ENCODE measurements at regions not wholly inside any gene's neighbourhood (a gene's known extent, or its start where the extent isn't known, plus 50 kb on each side); places are given as distances from the start of the nearest gene placed in this dataset.

GRCh38 chr7:28266402-28266801, 85.8 kb upstream of the JAZF1 start:
- Histone ChIP-seq H2AFZ (ENCODE audit: low read length) (no peak overlapping the region), H3K23ac (ENCODE audit: insufficient read length) (no peak overlapping the region), H3K18ac (ENCODE audit: extremely low read depth, low read length) (no peak overlapping the region), H4K20me1 (replicated peaks in 1 of 2; ENCODE audit: control insufficient read depth in 1 of 2, insufficient read depth in 2 of 2, low read length in 2 of 2) (no peaks in the 10 kb centered on the region), H3K56ac (replicated peaks; ENCODE audit: insufficient read length, low read depth, low read length) (no peak overlapping the region), H4K5ac (ENCODE audit: insufficient read length, low read depth, low read length) (no peak overlapping the region), H2BK15ac (ENCODE audit: low read length) (no peak overlapping the region), H4K8ac (ENCODE audit: extremely low read depth, insufficient read depth, low read length) (no peak overlapping the region), H3K4me3 (ENCODE audit: extremely low read depth in 1 of 4, insufficient read depth in 2 of 4, low read depth in 3 of 4, low read length in 4 of 4) (no peak overlapping the region), H3K14ac (ENCODE audit: insufficient read length) (no peak overlapping the region), H3K27ac (ENCODE audit: low read depth, low read length) (no peak overlapping the region), H3K79me1 (ENCODE audit: low read depth, low read length) (no peaks in the 10 kb centered on the region), H3K27me3 (replicated peaks in 1 of 4; ENCODE audit: control insufficient read depth in 3 of 4, extremely low read depth in 1 of 4, insufficient read depth in 3 of 4, low read length in 3 of 4) (no peaks in the 10 kb centered on the region), H2BK120ac (replicated peaks; ENCODE audit: low read depth, low read length) (no peak overlapping the region), H2AK5ac (ENCODE audit: low read depth, low read length) (no peak overlapping the region), H3K79me2 (ENCODE audit: control insufficient read depth in 1 of 2, insufficient read depth in 2 of 2, low read length in 2 of 2) (no peaks in the 10 kb centered on the region), H3K4me1 (replicated peaks in 1 of 4; ENCODE audit: control insufficient read depth in 3 of 4, insufficient read depth in 4 of 4, low read length in 3 of 4) (no peaks in the 10 kb centered on the region), H2BK12ac (ENCODE audit: low read depth, low read length) (no peak overlapping the region), H3K23me2 (ENCODE audit: low read depth, low read length) (no peaks in the 10 kb centered on the region), H4K91ac (replicated peaks; ENCODE audit: insufficient read length, low read length) (no peak overlapping the region), H2BK20ac (ENCODE audit: low read length) (no peak overlapping the region), H3K36me3 (ENCODE audit: control insufficient read depth in 2 of 4, insufficient read depth in 4 of 4, low read length in 3 of 4) (no peaks in the 10 kb centered on the region), H3K9ac (replicated peaks in 1 of 4; ENCODE audit: extremely low read depth in 1 of 4, low read depth in 3 of 4, low read length in 3 of 4) (no peak overlapping the region), H3K4me2 (ENCODE audit: insufficient read depth in 1 of 2, low read depth in 2 of 2, low read length in 2 of 2) (no peak overlapping the region), H2BK5ac (ENCODE audit: low read depth, low read length) (no peak overlapping the region), H3K4ac (replicated peaks; ENCODE audit: insufficient read length, low read depth, low read length) (no peak overlapping the region), H3K9me3 (ENCODE audit: insufficient read depth in 2 of 2, low read depth in 1 of 2, low read length in 1 of 2) (no peaks in the 10 kb centered on the region)
- no peak for DNase-seq (ENCODE audit: low read depth in 1 of 2, low spot score in 2 of 2)
- FAIRE-seq = no peak
- CTCF ChIA-PET (ENCODE audit: partially characterized antibody) = no interaction called here
- POLR2A ChIA-PET (ENCODE audit: partially characterized antibody) = interaction anchor here (1.1 kb wide), 1 partner anchor 9 kb away, joined by 3 read pairs; no protein-coding TSS in a partner anchor
- peak; percentile 78; the same call in 1 of the 2 replicates for TF ChIP-seq SRF (IDR thresholded peaks at IDR 0.05; ENCODE audit: low read depth, low read length)
- no peak for TF ChIP-seq RXRA (IDR thresholded peaks at IDR 0.05; ENCODE audit: insufficient read depth, low read depth, low read length)
- WGBS, 2 experiments (ENCODE audit: extremely low coverage in 1 of 2, insufficient coverage in 1 of 2, insufficient read length in 1 of 2, insufficient replicate concordance in 2 of 2, low coverage in 1 of 2, low lambda C conversion rate in 2 of 2, missing lambda C conversion rate in 1 of 2) = 88% methylated on average over 2 of the region's 2 CpGs; no CpG with 5 or more reads in 1 of the 2 experiments

Measured in H1 (cell line).